Peyer's patch (tissue), 4 donors: ENCODE measurements at regions not wholly inside any gene's neighbourhood (a gene's known extent, or its start where the extent isn't known, plus 50 kb on each side); places are given as distances from the start of the nearest gene placed in this dataset.

Experiments used
- DNase-seq, 3 donors: peaks; one replicate each; pipeline ENCODE4 v3.0.0-alpha.2; 2017 to 2019
- H3K27ac ChIP-seq, 4 donors: fragments of 200-600 bp; sonication (generic); one replicate each; pipeline ENCODE4 v1.5.1; 2016 to 2019
- H3K27me3 ChIP-seq, 2 donors: fragments of 200-600 bp; sonication (generic); one replicate each; pipeline ENCODE4 v1.5.1; 2019
- H3K36me3 ChIP-seq, 3 donors: fragments of 200-600 bp; sonication (generic); one replicate each; pipeline ENCODE4 v1.5.1; 2016 to 2019
- H3K4me1 ChIP-seq, 4 donors: fragments of 200-600 bp; sonication (generic); one replicate each; pipeline ENCODE4 v1.5.1; 2016 to 2019
- H3K4me3 ChIP-seq, 4 donors: fragments of 200-600 bp; sonication (generic); 1 replicate in 3 of 4; 2 replicates in 1 of 4; pipeline ENCODE4 v1.5.1; 2016 to 2019; ENCODE audit warnings: mild to moderate bottlenecking in 1 of 4
- H3K9me3 ChIP-seq, 4 donors: fragments of 200-600 bp; sonication (generic); one replicate each; pipeline ENCODE4 v1.5.1; 2016 to 2019; ENCODE audit warnings: mild to moderate bottlenecking in 1 of 4
- CTCF ChIP-seq, 6 experiments: fragments of 450-650 bp in 4 of 6; fragments of 200-600 bp in 2 of 6; sonication (generic) in 1 of 6; IDR thresholded peaks; one replicate each; pipeline ENCODE4 v1.5.1; 2017 to 2019; ENCODE audit warnings: antibody characterized with exemption in 6 of 6, mild to moderate bottlenecking in 3 of 6, moderate library complexity in 1 of 6
- POLR2A ChIP-seq, 2 donors: fragments of 450-650 bp; IDR thresholded peaks; one replicate each; pipeline ENCODE4 v1.5.1; 2017; ENCODE audit warnings: antibody characterized with exemption in 2 of 2, mild to moderate bottlenecking in 2 of 2, moderate library complexity in 2 of 2

- no peak overlapping the region for H3K27ac ChIP-seq
- DNase-seq: no peak
- H3K27me3 ChIP-seq: no peaks in the 10 kb centered on the region
- no peak overlapping the region for H3K4me3 ChIP-seq
- no peak for TF ChIP-seq POLR2A (IDR thresholded peaks at IDR 0.05)
- no peak for TF ChIP-seq CTCF (IDR thresholded peaks at IDR 0.05)
- no peaks in the 10 kb centered on the region for H3K9me3 ChIP-seq
- no peaks in the 10 kb centered on the region for H3K4me1 ChIP-seq
- H3K36me3 ChIP-seq: no peaks in the 10 kb centered on the region
These were observed 1236.0 kb downstream of the MAT2B start for GRCh38 chr5:164741376-164741775.

GRCh38 chr5:164742025-164742424, 1236.6 kb downstream of the MAT2B start:
- no peaks in the 10 kb centered on the region for H3K27me3 ChIP-seq

GRCh38 chr5:164746723-164747122, 1241.3 kb downstream of the MAT2B start:
- H3K27ac ChIP-seq: no peak overlapping the region
- H3K27me3 ChIP-seq: no peaks in the 10 kb centered on the region
- no peak for DNase-seq
- H3K4me3 ChIP-seq: no peak overlapping the region
- H3K9me3 ChIP-seq: no peaks in the 10 kb centered on the region
- no peaks in the 10 kb centered on the region for H3K4me1 ChIP-seq
- no peak for TF ChIP-seq CTCF (IDR thresholded peaks at IDR 0.05)
- TF ChIP-seq POLR2A (IDR thresholded peaks at IDR 0.05): no peak
- no peaks in the 10 kb centered on the region for H3K36me3 ChIP-seq

More at GRCh38 chr5:164742025-164742424, 1236.6 kb downstream of the MAT2B start:
- Histone ChIP-seq H3K4me1 (no peaks in the 10 kb centered on the region), H3K27ac (no peak overlapping the region), H3K4me3 (no peak overlapping the region), H3K9me3 (no peaks in the 10 kb centered on the region), H3K36me3 (no peaks in the 10 kb centered on the region)
- DNase-seq: no peak
- no peak for TF ChIP-seq CTCF (IDR thresholded peaks at IDR 0.05)
- TF ChIP-seq POLR2A (IDR thresholded peaks at IDR 0.05): no peak

GRCh38 chr5:164747371-164747770, 1242.0 kb downstream of the MAT2B start:
- Histone ChIP-seq H3K27ac (no peak overlapping the region), H3K9me3 (no peaks in the 10 kb centered on the region), H3K4me3 (no peak overlapping the region), H3K4me1 (no peaks in the 10 kb centered on the region), H3K36me3 (no peaks in the 10 kb centered on the region), H3K27me3 (no peaks in the 10 kb centered on the region)
- TF ChIP-seq CTCF (IDR thresholded peaks at IDR 0.05): no peak
- no peak for TF ChIP-seq POLR2A (IDR thresholded peaks at IDR 0.05)
- no peak for DNase-seq

- Histone ChIP-seq H3K27me3 (no peaks in the 10 kb centered on the region), H3K36me3 (no peaks in the 10 kb centered on the region), H3K27ac (no peak overlapping the region), H3K4me3 (no peak overlapping the region), H3K9me3 (no peaks in the 10 kb centered on the region), H3K4me1 (no peaks in the 10 kb centered on the region)
- DNase-seq: no peak
- no peak for TF ChIP-seq POLR2A (IDR thresholded peaks at IDR 0.05)
- no peak for TF ChIP-seq CTCF (IDR thresholded peaks at IDR 0.05)
These were observed 1243.4 kb downstream of the MAT2B start for GRCh38 chr5:164748861-164749260.

GRCh38 chr5:164753434-164753833, 1248.0 kb downstream of the MAT2B start:
- H3K4me1 ChIP-seq: no peaks in the 10 kb centered on the region
- no peaks in the 10 kb centered on the region for H3K27me3 ChIP-seq
- H3K27ac ChIP-seq: no peak overlapping the region
- no peaks in the 10 kb centered on the region for H3K9me3 ChIP-seq
- TF ChIP-seq POLR2A (IDR thresholded peaks at IDR 0.05) (no peak), CTCF (IDR thresholded peaks at IDR 0.05) (no peak)
- no peak for DNase-seq
- no peak overlapping the region for H3K4me3 ChIP-seq
- no peaks in the 10 kb centered on the region for H3K36me3 ChIP-seq
